IPS-18a (cell line): ENCODE measurements at regions not wholly inside any gene's neighbourhood (a gene's known extent, or its start where the extent isn't known, plus 50 kb on each side); places are given as distances from the start of the nearest gene placed in this dataset.

ENCODE experiments used
- H3K27ac ChIP-seq: one replicate; pipeline ENCODE4 v1.5.1; 2013; ENCODE audit warnings: low read length
- H3K27me3 ChIP-seq: one replicate; pipeline ENCODE4 v1.6.1; 2013; ENCODE audit warnings: mild to moderate bottlenecking, low read length; ENCODE audit not compliant: control insufficient read depth, insufficient read depth
- H3K36me3 ChIP-seq: one replicate; pipeline ENCODE4 v1.6.1; 2013; ENCODE audit warnings: low read depth, low read length; ENCODE audit not compliant: control insufficient read depth
- H3K4me1 ChIP-seq: one replicate; pipeline ENCODE4 v1.6.1; 2013; ENCODE audit warnings: low read depth, low read length; ENCODE audit not compliant: control insufficient read depth
- H3K4me3 ChIP-seq: one replicate; pipeline ENCODE4 v1.5.1; 2013; ENCODE audit warnings: low read length
- H3K9ac ChIP-seq: one replicate; pipeline ENCODE4 v1.6.1; 2013; ENCODE audit warnings: mild to moderate bottlenecking, low read length, moderate library complexity
- H3K9me3 ChIP-seq: one replicate; pipeline ENCODE4 v1.6.1; 2013; ENCODE audit warnings: low read depth, low read length; ENCODE audit not compliant: control insufficient read depth

- Histone ChIP-seq H3K27me3 (no peaks in the 10 kb centered on the region), H3K9me3 (no peaks in the 10 kb centered on the region), H3K9ac (no peak overlapping the region), H3K27ac (no peak overlapping the region), H3K4me1 (peaks cover 14% of the 10 kb centered on the region), H3K4me3 (no peak overlapping the region), H3K36me3 (no peaks in the 10 kb centered on the region)
Measured at GRCh38 chr17:13757871-13758270, 156.1 kb upstream of the HS3ST3A1 start.

GRCh38 chr17:13759518-13760335 is 158.0 kb upstream of the HS3ST3A1 start:
- Histone ChIP-seq H3K27ac (no peak overlapping the region), H3K4me1 (no peaks in the 10 kb centered on the region), H3K9ac (no peak overlapping the region), H3K4me3 (no peak overlapping the region), H3K27me3 (no peaks in the 10 kb centered on the region), H3K36me3 (no peaks in the 10 kb centered on the region), H3K9me3 (no peaks in the 10 kb centered on the region)

GRCh38 chr17:13761038-13761603 is 159.4 kb upstream of the HS3ST3A1 start:
- Histone ChIP-seq H3K4me3 (no peak overlapping the region), H3K9me3 (no peaks in the 10 kb centered on the region), H3K27me3 (no peaks in the 10 kb centered on the region), H3K36me3 (no peaks in the 10 kb centered on the region), H3K27ac (no peak overlapping the region), H3K4me1 (no peaks in the 10 kb centered on the region), H3K9ac (no peak overlapping the region)

- Histone ChIP-seq H3K36me3 (no peaks in the 10 kb centered on the region), H3K27me3 (no peaks in the 10 kb centered on the region), H3K4me1 (no peaks in the 10 kb centered on the region), H3K9ac (no peak overlapping the region), H3K4me3 (no peak overlapping the region), H3K27ac (no peak overlapping the region), H3K9me3 (peaks cover 8% of the 10 kb centered on the region)
Measured at GRCh38 chr17:13765701-13766100, 164.0 kb upstream of the HS3ST3A1 start.

GRCh38 chr17:13770702-13771101 is 169.0 kb upstream of the HS3ST3A1 start:
- Histone ChIP-seq H3K27me3 (no peaks in the 10 kb centered on the region), H3K27ac (no peak overlapping the region), H3K36me3 (no peaks in the 10 kb centered on the region), H3K4me1 (no peaks in the 10 kb centered on the region), H3K9ac (no peak overlapping the region), H3K4me3 (no peak overlapping the region), H3K9me3 (peaks cover 10% of the 10 kb centered on the region)

GRCh38 chr17:13775450-13775849 is 173.7 kb upstream of the HS3ST3A1 start:
- Histone ChIP-seq H3K9ac (no peak overlapping the region), H3K27ac (no peak overlapping the region), H3K36me3 (no peaks in the 10 kb centered on the region), H3K9me3 (peaks cover 4% of the 10 kb centered on the region), H3K4me3 (no peak overlapping the region), H3K4me1 (no peaks in the 10 kb centered on the region), H3K27me3 (no peaks in the 10 kb centered on the region)

- H3K36me3 ChIP-seq = no peaks in the 10 kb centered on the region
- H3K4me1 ChIP-seq = no peaks in the 10 kb centered on the region
- no peaks in the 10 kb centered on the region for H3K27me3 ChIP-seq
- H3K9ac ChIP-seq = no peak overlapping the region
- peaks cover 4% of the 10 kb centered on the region for H3K9me3 ChIP-seq
- no peak overlapping the region for H3K27ac ChIP-seq
- no peak overlapping the region for H3K4me3 ChIP-seq
Measured at GRCh38 chr17:13776027-13776551, 174.4 kb upstream of the HS3ST3A1 start.

- Histone ChIP-seq H3K27me3 (no peaks in the 10 kb centered on the region), H3K27ac (no peak overlapping the region), H3K36me3 (no peaks in the 10 kb centered on the region), H3K9me3 (peaks cover 4% of the 10 kb centered on the region), H3K4me1 (no peaks in the 10 kb centered on the region), H3K4me3 (no peak overlapping the region), H3K9ac (no peak overlapping the region)
Measured at GRCh38 chr17:13777003-13777402, 175.3 kb upstream of the HS3ST3A1 start.

- H3K27me3 ChIP-seq = no peaks in the 10 kb centered on the region
- H3K9me3 ChIP-seq = peaks cover 4% of the 10 kb centered on the region
- H3K4me3 ChIP-seq = no peak overlapping the region
- no peaks in the 10 kb centered on the region for H3K4me1 ChIP-seq
- H3K36me3 ChIP-seq = no peaks in the 10 kb centered on the region
- no peak overlapping the region for H3K9ac ChIP-seq
- no peak overlapping the region for H3K27ac ChIP-seq
Measured at GRCh38 chr17:13784434-13785095, 182.8 kb upstream of the HS3ST3A1 start.

- no peak overlapping the region for H3K9ac ChIP-seq
- H3K4me1 ChIP-seq = no peaks in the 10 kb centered on the region
- H3K36me3 ChIP-seq = no peaks in the 10 kb centered on the region
- no peaks in the 10 kb centered on the region for H3K9me3 ChIP-seq
- H3K4me3 ChIP-seq = no peak overlapping the region
- H3K27ac ChIP-seq = no peak overlapping the region
- H3K27me3 ChIP-seq = no peaks in the 10 kb centered on the region
Measured at GRCh38 chr17:13785981-13786598, 184.4 kb upstream of the HS3ST3A1 start.

GRCh38 chr17:13787636-13788035 is 185.9 kb upstream of the HS3ST3A1 start:
- H3K4me3 ChIP-seq = no peak overlapping the region
- H3K9ac ChIP-seq = no peak overlapping the region
- no peaks in the 10 kb centered on the region for H3K36me3 ChIP-seq
- no peaks in the 10 kb centered on the region for H3K27me3 ChIP-seq
- no peaks in the 10 kb centered on the region for H3K4me1 ChIP-seq
- H3K27ac ChIP-seq = no peak overlapping the region
- H3K9me3 ChIP-seq = no peaks in the 10 kb centered on the region
